ENCODE measurements at regions not wholly inside any gene's neighbourhood (a gene's known extent, or its start where the extent isn't known, plus 50 kb on each side); places are given as distances from the start of the nearest gene placed in this dataset.

DNA sequence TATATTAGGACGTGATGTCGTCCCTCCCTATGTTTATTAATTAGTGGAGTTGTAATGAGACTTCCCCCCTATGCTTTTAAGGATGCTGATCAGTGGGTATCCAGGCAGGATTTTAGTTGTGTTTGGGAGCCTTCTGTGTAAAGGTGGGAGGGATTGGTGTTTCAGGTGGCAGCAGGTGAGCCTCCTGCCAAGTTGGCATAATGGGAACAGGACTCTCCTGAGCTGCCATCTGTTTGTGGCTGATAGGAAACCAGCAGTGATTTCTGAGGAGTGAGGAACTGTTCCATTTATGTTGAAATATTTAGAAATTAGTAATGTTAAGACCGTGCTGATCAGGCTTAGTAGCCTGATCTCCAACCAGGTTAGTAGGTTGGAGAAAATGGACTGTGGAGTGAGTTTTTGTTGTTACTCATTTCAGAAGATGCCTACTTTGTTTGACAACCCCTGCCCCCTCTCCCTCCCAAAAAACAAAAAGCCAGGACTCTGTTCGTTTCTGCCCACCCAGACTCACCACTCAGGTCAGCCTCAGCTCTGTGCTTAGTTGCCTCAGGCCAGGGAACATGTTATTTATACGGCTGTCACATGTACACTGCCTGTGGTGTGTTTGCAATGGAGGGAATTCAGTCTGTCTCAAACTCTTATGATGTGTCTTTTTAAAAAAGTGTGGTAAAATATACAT, 55.4 kb upstream of the TULP4 start:
- Histone ChIP-seq H3K27me3 (ENCODE audit: insufficient read depth, low read length, poor library complexity) (no peaks in the 10 kb centered on the region), H4K5ac (ENCODE audit: low read length) (no peak overlapping the region), H3K36me3 (ENCODE audit: control insufficient read depth, insufficient read depth, low read length) (no peaks in the 10 kb centered on the region), H3K56ac (ENCODE audit: low read length) (no peak overlapping the region), H2BK120ac (ENCODE audit: low read depth, low read length) (no peak overlapping the region), H3K23ac (ENCODE audit: low read length) (no peak overlapping the region), H3K9ac (ENCODE audit: low read length) (no peak overlapping the region), H3K18ac (ENCODE audit: low read length) (no peak overlapping the region), H3K27ac (ENCODE audit: low read depth, low read length) (no peak overlapping the region), H2AK5ac (ENCODE audit: low read length) (no peak overlapping the region), H3K79me1 (ENCODE audit: low read length) (peaks cover 24% of the 10 kb centered on the region), H3K79me2 (ENCODE audit: control insufficient read depth, insufficient read depth, low read length) (peaks cover 17% of the 10 kb centered on the region), H3K4me3 (ENCODE audit: low read length) (no peak overlapping the region), H3K4ac (ENCODE audit: low read depth, low read length) (no peak overlapping the region), H4K8ac (ENCODE audit: low read depth, low read length) (no peak overlapping the region), H2BK5ac (ENCODE audit: low read length) (no peak overlapping the region), H2BK15ac (replicated peaks; ENCODE audit: low read depth) (no peak overlapping the region), H3K4me1 (ENCODE audit: control insufficient read depth, low read depth, low read length) (no peaks in the 10 kb centered on the region), H3K4me2 (ENCODE audit: low read length) (no peak overlapping the region)
- no CpG with 5 or more reads among the region's 5 CpGs for WGBS (ENCODE audit: extremely low coverage, insufficient coverage, low lambda C conversion rate)
- DNase-seq: no peak

- H3K36me3 ChIP-seq (ENCODE audit: control insufficient read depth, insufficient read depth, low read length): no peaks in the 10 kb centered on the region
- no CpG with 5 or more reads among the region's 2 CpGs for WGBS (ENCODE audit: extremely low coverage, insufficient coverage, low lambda C conversion rate)
- H3K27ac ChIP-seq (ENCODE audit: low read depth, low read length): no peak overlapping the region
- H3K4me1 ChIP-seq (ENCODE audit: control insufficient read depth, low read depth, low read length): no peaks in the 10 kb centered on the region
- H3K18ac ChIP-seq (ENCODE audit: low read length): no peak overlapping the region
- no peak overlapping the region for H4K8ac ChIP-seq (ENCODE audit: low read depth, low read length)
- H3K23ac ChIP-seq (ENCODE audit: low read length): no peak overlapping the region
- H3K79me1 ChIP-seq (ENCODE audit: low read length): peaks cover 24% of the 10 kb centered on the region
- H3K79me2 ChIP-seq (ENCODE audit: control insufficient read depth, insufficient read depth, low read length): peaks cover 17% of the 10 kb centered on the region
- H3K4me3 ChIP-seq (ENCODE audit: low read length): no peak overlapping the region
- H3K4me2 ChIP-seq (ENCODE audit: low read length): no peak overlapping the region
- no peak overlapping the region for H4K5ac ChIP-seq (ENCODE audit: low read length)
- H2BK5ac ChIP-seq (ENCODE audit: low read length): no peak overlapping the region
- H2BK120ac ChIP-seq (ENCODE audit: low read depth, low read length): no peak overlapping the region
- no peak overlapping the region for H3K4ac ChIP-seq (ENCODE audit: low read depth, low read length)
- H3K27me3 ChIP-seq (ENCODE audit: insufficient read depth, low read length, poor library complexity): no peaks in the 10 kb centered on the region
- no peak overlapping the region for H2AK5ac ChIP-seq (ENCODE audit: low read length)
- no peak overlapping the region for H2BK15ac ChIP-seq (replicated peaks; ENCODE audit: low read depth)
- DNase-seq: no peak
- no peak overlapping the region for H3K56ac ChIP-seq (ENCODE audit: low read length)
- no peak overlapping the region for H3K9ac ChIP-seq (ENCODE audit: low read length)
These were observed 54.9 kb upstream of the TULP4 start for GRCh38 chr6:158257425-158257759.

- Histone ChIP-seq H3K36me3 (ENCODE audit: control insufficient read depth, insufficient read depth, low read length) (no peaks in the 10 kb centered on the region), H3K79me1 (ENCODE audit: low read length) (peaks cover 24% of the 10 kb centered on the region), H3K9ac (ENCODE audit: low read length) (no peak overlapping the region), H2BK5ac (ENCODE audit: low read length) (no peak overlapping the region), H2BK15ac (replicated peaks; ENCODE audit: low read depth) (no peak overlapping the region), H3K4me3 (ENCODE audit: low read length) (no peak overlapping the region), H2AK5ac (ENCODE audit: low read length) (no peak overlapping the region), H3K4me2 (ENCODE audit: low read length) (no peak overlapping the region), H3K56ac (ENCODE audit: low read length) (no peak overlapping the region), H4K5ac (ENCODE audit: low read length) (no peak overlapping the region), H4K8ac (ENCODE audit: low read depth, low read length) (no peak overlapping the region), H3K18ac (ENCODE audit: low read length) (no peak overlapping the region), H3K23ac (ENCODE audit: low read length) (no peak overlapping the region), H3K4ac (ENCODE audit: low read depth, low read length) (no peak overlapping the region), H3K4me1 (ENCODE audit: control insufficient read depth, low read depth, low read length) (no peaks in the 10 kb centered on the region), H3K79me2 (ENCODE audit: control insufficient read depth, insufficient read depth, low read length) (peaks cover 19% of the 10 kb centered on the region), H3K27ac (ENCODE audit: low read depth, low read length) (no peak overlapping the region), H3K27me3 (ENCODE audit: insufficient read depth, low read length, poor library complexity) (no peaks in the 10 kb centered on the region), H2BK120ac (ENCODE audit: low read depth, low read length) (no peak overlapping the region)
- DNase-seq: no peak
- no CpG with 5 or more reads among the region's 6 CpGs for WGBS (ENCODE audit: extremely low coverage, insufficient coverage, low lambda C conversion rate)
These were observed 54.5 kb upstream of the TULP4 start for GRCh38 chr6:158257781-158258180.

DNA sequence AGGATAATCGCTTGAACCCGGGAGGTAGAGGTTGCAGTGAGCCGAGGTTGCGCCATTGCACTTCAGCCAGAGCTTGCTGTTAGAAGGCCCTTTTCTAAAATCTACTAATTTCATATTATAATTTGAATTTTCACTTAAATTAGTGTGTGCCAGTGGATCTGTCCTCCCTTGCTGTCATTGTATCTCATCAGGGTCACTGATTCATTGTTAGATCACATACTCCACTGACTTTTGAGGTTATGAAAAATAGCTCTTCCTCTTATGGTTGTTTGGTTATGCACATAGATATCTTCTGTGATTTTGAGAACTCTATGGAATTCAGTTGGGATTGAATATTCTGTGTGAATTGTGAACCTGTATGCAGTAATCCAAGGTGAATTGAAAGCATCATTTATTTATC, 53.1 kb upstream of the TULP4 start:
- no peak overlapping the region for H3K4me2 ChIP-seq (ENCODE audit: low read length)
- no peak overlapping the region for H2BK120ac ChIP-seq (ENCODE audit: low read depth, low read length)
- peaks cover 20% of the 10 kb centered on the region for H3K79me1 ChIP-seq (ENCODE audit: low read length)
- no peak overlapping the region for H3K56ac ChIP-seq (ENCODE audit: low read length)
- H2AK5ac ChIP-seq (ENCODE audit: low read length): no peak overlapping the region
- H3K27ac ChIP-seq (ENCODE audit: low read depth, low read length): no peak overlapping the region
- H3K23ac ChIP-seq (ENCODE audit: low read length): no peak overlapping the region
- H3K79me2 ChIP-seq (ENCODE audit: control insufficient read depth, insufficient read depth, low read length): peaks cover 16% of the 10 kb centered on the region
- no peak overlapping the region for H3K4ac ChIP-seq (ENCODE audit: low read depth, low read length)
- no peaks in the 10 kb centered on the region for H3K27me3 ChIP-seq (ENCODE audit: insufficient read depth, low read length, poor library complexity)
- no peak for DNase-seq
- H3K9ac ChIP-seq (ENCODE audit: low read length): no peak overlapping the region
- no peak overlapping the region for H3K18ac ChIP-seq (ENCODE audit: low read length)
- H4K5ac ChIP-seq (ENCODE audit: low read length): no peak overlapping the region
- no CpG with 5 or more reads among the region's 4 CpGs for WGBS (ENCODE audit: extremely low coverage, insufficient coverage, low lambda C conversion rate)
- H3K36me3 ChIP-seq (ENCODE audit: control insufficient read depth, insufficient read depth, low read length): no peaks in the 10 kb centered on the region
- no peak overlapping the region for H2BK15ac ChIP-seq (replicated peaks; ENCODE audit: low read depth)
- no peaks in the 10 kb centered on the region for H3K4me1 ChIP-seq (ENCODE audit: control insufficient read depth, low read depth, low read length)
- no peak overlapping the region for H3K4me3 ChIP-seq (ENCODE audit: low read length)
- H4K8ac ChIP-seq (ENCODE audit: low read depth, low read length): no peak overlapping the region
- H2BK5ac ChIP-seq (ENCODE audit: low read length): no peak overlapping the region

DNA sequence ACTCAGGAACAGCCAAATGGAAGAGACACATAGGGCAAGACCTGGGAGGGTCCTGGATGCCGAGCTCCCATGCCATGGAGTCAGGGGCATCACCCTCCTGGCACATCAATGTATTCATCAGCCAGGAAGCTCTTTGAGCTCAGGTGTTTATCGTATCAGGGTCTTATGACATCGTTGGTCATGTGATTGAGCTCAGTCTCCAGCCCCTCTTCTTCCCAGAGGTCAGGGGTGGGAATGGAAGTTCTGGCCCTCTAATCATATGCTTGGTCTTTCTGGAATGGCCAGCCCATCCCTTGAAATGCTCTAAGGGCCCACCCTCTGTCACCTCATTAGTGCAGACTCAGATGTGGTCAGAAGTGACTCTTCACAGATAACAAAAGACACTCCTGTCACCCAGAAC, 52.4 kb upstream of the TULP4 start:
- Histone ChIP-seq H3K23ac (ENCODE audit: low read length) (no peak overlapping the region), H4K5ac (ENCODE audit: low read length) (no peak overlapping the region), H3K18ac (ENCODE audit: low read length) (no peak overlapping the region), H3K9ac (ENCODE audit: low read length) (no peak overlapping the region), H2BK120ac (ENCODE audit: low read depth, low read length) (no peak overlapping the region), H3K36me3 (ENCODE audit: control insufficient read depth, insufficient read depth, low read length) (no peaks in the 10 kb centered on the region), H3K27ac (ENCODE audit: low read depth, low read length) (no peak overlapping the region), H2AK5ac (ENCODE audit: low read length) (no peak overlapping the region), H3K4me3 (ENCODE audit: low read length) (no peak overlapping the region), H2BK5ac (ENCODE audit: low read length) (no peak overlapping the region), H3K27me3 (ENCODE audit: insufficient read depth, low read length, poor library complexity) (no peaks in the 10 kb centered on the region), H3K4me2 (ENCODE audit: low read length) (no peak overlapping the region), H3K4ac (ENCODE audit: low read depth, low read length) (no peak overlapping the region), H3K79me2 (ENCODE audit: control insufficient read depth, insufficient read depth, low read length) (peaks cover 16% of the 10 kb centered on the region), H3K56ac (ENCODE audit: low read length) (no peak overlapping the region), H3K79me1 (ENCODE audit: low read length) (peaks cover 20% of the 10 kb centered on the region), H4K8ac (ENCODE audit: low read depth, low read length) (no peak overlapping the region), H2BK15ac (replicated peaks; ENCODE audit: low read depth) (no peak overlapping the region), H3K4me1 (ENCODE audit: control insufficient read depth, low read depth, low read length) (no peaks in the 10 kb centered on the region)
- DNase-seq: peak; percentile 22
- no CpG with 5 or more reads among the region's 3 CpGs for WGBS (ENCODE audit: extremely low coverage, insufficient coverage, low lambda C conversion rate)

GRCh38 chr6:158262082-158262481, 50.2 kb upstream of the TULP4 start:
- H3K79me1 ChIP-seq (ENCODE audit: low read length): peaks cover 8% of the 10 kb centered on the region
- no peaks in the 10 kb centered on the region for H3K27me3 ChIP-seq (ENCODE audit: insufficient read depth, low read length, poor library complexity)
- no peak overlapping the region for H3K4ac ChIP-seq (ENCODE audit: low read depth, low read length)
- DNase-seq: no peak
- H3K79me2 ChIP-seq (ENCODE audit: control insufficient read depth, insufficient read depth, low read length): peaks cover 8% of the 10 kb centered on the region
- H3K4me1 ChIP-seq (ENCODE audit: control insufficient read depth, low read depth, low read length): no peaks in the 10 kb centered on the region
- no peak overlapping the region for H4K5ac ChIP-seq (ENCODE audit: low read length)
- H3K18ac ChIP-seq (ENCODE audit: low read length): no peak overlapping the region
- H3K4me2 ChIP-seq (ENCODE audit: low read length): no peak overlapping the region
- H2BK15ac ChIP-seq (replicated peaks; ENCODE audit: low read depth): no peak overlapping the region
- WGBS (ENCODE audit: extremely low coverage, insufficient coverage, low lambda C conversion rate): no CpG with 5 or more reads among the region's 7 CpGs
- no peak overlapping the region for H2AK5ac ChIP-seq (ENCODE audit: low read length)
- H3K23ac ChIP-seq (ENCODE audit: low read length): no peak overlapping the region
- no peak overlapping the region for H3K9ac ChIP-seq (ENCODE audit: low read length)
- no peak overlapping the region for H3K4me3 ChIP-seq (ENCODE audit: low read length)
- H3K36me3 ChIP-seq (ENCODE audit: control insufficient read depth, insufficient read depth, low read length): no peaks in the 10 kb centered on the region
- H4K8ac ChIP-seq (ENCODE audit: low read depth, low read length): no peak overlapping the region
- H2BK120ac ChIP-seq (ENCODE audit: low read depth, low read length): no peak overlapping the region
- H3K56ac ChIP-seq (ENCODE audit: low read length): no peak overlapping the region
- no peak overlapping the region for H2BK5ac ChIP-seq (ENCODE audit: low read length)
- H3K27ac ChIP-seq (ENCODE audit: low read depth, low read length): no peak overlapping the region
